Parathyroid adenoma (tissue), 2 donors: ENCODE measurements at regions not wholly inside any gene's neighbourhood (a gene's known extent, or its start where the extent isn't known, plus 50 kb on each side); places are given as distances from the start of the nearest gene placed in this dataset.

ENCODE experiments used
- H2AFZ ChIP-seq: fragments of 300-600 bp; sonication (generic); one replicate; pipeline ENCODE4 v1.7.0; 2017; ENCODE audit warnings: antibody characterized with exemption, mild to moderate bottlenecking
- H3K27ac ChIP-seq: fragments of 300-600 bp; sonication (generic); one replicate; pipeline ENCODE4 v1.7.0; 2017
- H3K27me3 ChIP-seq: fragments of 300-600 bp; sonication (generic); one replicate; pipeline ENCODE4 v1.7.0; 2017; ENCODE audit warnings: low read length; ENCODE audit not compliant: control insufficient read depth, insufficient read depth
- H3K36me3 ChIP-seq: fragments of 300-600 bp; sonication (generic); one replicate; pipeline ENCODE4 v1.7.0; 2017; ENCODE audit warnings: low read length; ENCODE audit not compliant: control insufficient read depth, insufficient read depth
- H3K4me1 ChIP-seq: fragments of 300-600 bp; sonication (generic); one replicate; pipeline ENCODE4 v1.7.0; 2017; ENCODE audit warnings: control low read depth
- H3K4me2 ChIP-seq: fragments of 300-600 bp; sonication (generic); one replicate; pipeline ENCODE4 v1.7.0; 2017; ENCODE audit warnings: low read length
- H3K4me3 ChIP-seq: fragments of 300-600 bp; sonication (generic); one replicate; pipeline ENCODE4 v1.7.0; 2017; ENCODE audit warnings: low read depth, low read length
- H3K79me2 ChIP-seq: fragments of 300-600 bp; sonication (generic); one replicate; pipeline ENCODE4 v1.7.0; 2017; ENCODE audit warnings: control low read depth
- H3K9ac ChIP-seq: fragments of 300-600 bp; sonication (generic); one replicate; pipeline ENCODE4 v1.7.0; 2017; ENCODE audit warnings: mild to moderate bottlenecking
- H3K9me3 ChIP-seq: fragments of 300-600 bp; sonication (generic); one replicate; pipeline ENCODE4 v1.7.0; 2017; ENCODE audit warnings: low read length; ENCODE audit not compliant: control insufficient read depth
- CTCF ChIP-seq: fragments of 300-600 bp; sonication (generic); IDR thresholded peaks from one replicate; pipeline ENCODE4 v1.7.0; 2017; ENCODE audit warnings: antibody characterized with exemption, mild to moderate bottlenecking
- donor health status: primary hyperparathyroidism.

DNA sequence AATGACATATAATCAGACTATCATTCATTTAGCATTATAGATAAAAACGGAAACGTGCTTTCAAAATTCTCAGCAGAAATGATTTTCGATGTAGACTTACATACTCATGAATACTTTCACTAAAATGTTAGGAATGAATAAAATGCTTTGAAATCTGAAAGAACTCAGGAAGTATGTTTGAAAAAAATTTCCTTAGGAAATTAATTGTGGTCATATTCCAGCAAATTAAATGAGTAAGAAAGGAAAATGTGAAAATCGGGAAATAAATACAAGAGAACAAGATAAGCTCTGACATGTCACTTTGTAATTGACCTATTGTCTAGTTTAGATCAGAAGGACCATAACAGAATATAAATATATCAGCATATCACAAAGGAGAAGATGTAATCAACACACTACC lies 981.0 kb upstream of the CDH2 start:
- H3K79me2 ChIP-seq: no peaks in the 10 kb centered on the region
- no peak overlapping the region for H2AFZ ChIP-seq
- H3K4me3 ChIP-seq: no peak overlapping the region
- no peak overlapping the region for H3K9ac ChIP-seq
- no peak overlapping the region for H3K4me2 ChIP-seq
- H3K4me1 ChIP-seq: no peaks in the 10 kb centered on the region
- no peak overlapping the region for H3K27ac ChIP-seq
- no peaks in the 10 kb centered on the region for H3K9me3 ChIP-seq
- H3K36me3 ChIP-seq: no peaks in the 10 kb centered on the region
- H3K27me3 ChIP-seq: no peaks in the 10 kb centered on the region
- no peak for TF ChIP-seq CTCF

DNA sequence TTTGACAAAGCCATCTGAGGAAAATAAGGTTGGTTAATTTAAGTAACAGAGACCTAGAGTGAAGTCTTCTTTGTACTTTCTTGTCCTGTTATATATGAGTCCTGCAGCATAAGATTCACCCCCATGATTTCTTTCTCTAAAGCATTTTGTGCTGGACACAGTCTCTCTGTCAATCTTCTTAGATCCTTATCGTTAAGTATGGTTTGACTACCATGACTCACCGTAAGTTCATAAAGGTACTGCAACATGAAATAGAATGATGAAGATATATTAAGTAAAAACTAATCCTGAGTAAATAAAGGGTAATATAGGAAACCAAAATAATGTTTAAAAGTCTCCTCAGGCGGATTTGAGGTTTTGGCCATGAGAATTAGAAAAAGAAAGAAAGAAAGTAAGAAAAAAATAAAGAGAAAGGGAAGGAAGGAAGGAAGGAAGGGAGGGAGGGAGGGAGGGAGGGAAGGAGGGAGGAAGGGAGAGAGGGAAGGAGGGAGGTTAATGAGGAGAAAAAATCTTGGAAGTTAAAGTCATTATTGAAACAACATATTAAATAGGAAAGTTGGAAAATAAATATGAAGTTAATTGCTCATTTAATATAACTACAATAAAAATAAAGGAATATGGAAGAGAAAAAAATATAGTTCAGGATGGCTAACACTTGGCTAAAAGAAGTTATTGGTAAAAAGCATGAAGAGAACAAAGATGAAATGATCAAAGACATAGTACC lies 980.3 kb upstream of the CDH2 start:
- no peak overlapping the region for H3K27ac ChIP-seq
- no peaks in the 10 kb centered on the region for H3K9me3 ChIP-seq
- H3K4me3 ChIP-seq: no peak overlapping the region
- H3K9ac ChIP-seq: no peak overlapping the region
- H2AFZ ChIP-seq: no peak overlapping the region
- no peaks in the 10 kb centered on the region for H3K36me3 ChIP-seq
- no peaks in the 10 kb centered on the region for H3K4me1 ChIP-seq
- no peak for TF ChIP-seq CTCF
- H3K79me2 ChIP-seq: no peaks in the 10 kb centered on the region
- no peak overlapping the region for H3K4me2 ChIP-seq
- H3K27me3 ChIP-seq: no peaks in the 10 kb centered on the region

- TF ChIP-seq CTCF: no peak
- Histone ChIP-seq H3K9me3 (no peaks in the 10 kb centered on the region), H3K4me2 (no peak overlapping the region), H3K79me2 (no peaks in the 10 kb centered on the region), H3K27me3 (no peaks in the 10 kb centered on the region), H2AFZ (no peak overlapping the region), H3K4me3 (no peak overlapping the region), H3K36me3 (no peaks in the 10 kb centered on the region), H3K4me1 (no peaks in the 10 kb centered on the region), H3K9ac (no peak overlapping the region), H3K27ac (no peak overlapping the region)
These were observed 979.6 kb upstream of the CDH2 start for GRCh38 chr18:29156531-29156930.

DNA sequence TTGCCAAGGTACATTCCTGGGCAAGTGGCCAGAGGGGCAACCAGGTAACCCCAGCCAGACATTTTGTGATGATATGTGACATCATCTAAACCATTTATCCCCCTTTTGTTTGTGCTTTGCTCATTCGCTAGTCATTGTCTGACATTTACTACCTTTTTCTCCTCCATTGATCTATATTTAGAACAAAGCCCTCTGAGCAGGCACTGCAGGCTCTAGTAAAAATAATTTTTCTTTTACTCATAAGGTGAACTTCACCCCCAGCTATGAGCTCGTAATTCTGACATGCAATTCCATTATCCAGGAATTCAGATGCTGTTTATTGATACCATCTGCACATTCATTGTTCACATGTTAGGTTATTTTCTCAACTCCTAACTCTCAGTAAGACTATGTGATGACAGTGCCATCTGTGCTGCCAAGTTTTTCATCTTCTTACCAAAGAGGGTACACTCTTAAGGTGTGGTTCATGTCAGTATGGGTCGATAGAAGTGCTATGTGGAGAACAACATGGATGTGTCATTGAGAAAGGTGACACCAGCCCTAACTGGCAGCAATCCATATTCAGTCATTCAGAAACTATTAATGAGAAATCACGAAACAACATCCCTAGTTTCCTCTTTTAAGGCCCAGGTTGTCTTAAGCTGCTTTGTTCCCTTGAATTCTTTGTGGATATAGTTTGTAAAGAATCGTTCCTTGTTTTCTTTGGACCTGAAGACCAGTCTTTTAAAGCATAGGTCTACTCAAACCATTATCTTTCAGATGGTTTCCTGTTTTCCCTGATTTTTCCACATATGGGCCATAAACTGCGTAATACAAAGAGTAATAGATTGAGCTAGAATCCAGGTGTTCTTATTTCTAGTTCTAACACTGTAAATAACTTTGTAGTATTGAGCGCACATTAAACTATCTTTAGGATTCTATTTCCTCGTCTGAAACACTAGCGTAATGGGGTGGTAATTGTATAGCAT lies 978.1 kb upstream of the CDH2 start:
- no peaks in the 10 kb centered on the region for H3K9me3 ChIP-seq
- H2AFZ ChIP-seq: no peak overlapping the region
- H3K9ac ChIP-seq: no peak overlapping the region
- H3K27me3 ChIP-seq: no peaks in the 10 kb centered on the region
- H3K79me2 ChIP-seq: no peaks in the 10 kb centered on the region
- H3K36me3 ChIP-seq: no peaks in the 10 kb centered on the region
- H3K27ac ChIP-seq: no peak overlapping the region
- no peak overlapping the region for H3K4me2 ChIP-seq
- no peak overlapping the region for H3K4me3 ChIP-seq
- H3K4me1 ChIP-seq: no peaks in the 10 kb centered on the region
- no peak for TF ChIP-seq CTCF
